Testis (tissue), 2 donors: ENCODE measurements at regions not wholly inside any gene's neighbourhood (a gene's known extent, or its start where the extent isn't known, plus 50 kb on each side); places are given as distances from the start of the nearest gene placed in this dataset.

ENCODE experiments used
- CTCF ChIP-seq, 3 experiments: fragments of 450-650 bp in 2 of 3; fragments of 200-600 bp in 1 of 3; sonication (generic) in 1 of 3; IDR thresholded peaks; one replicate each; pipeline ENCODE4 v1.5.1; 2016 to 2019; ENCODE audit warnings: antibody characterized with exemption in 3 of 3, mild to moderate bottlenecking in 2 of 3, moderate library complexity in 1 of 3
- POLR2A ChIP-seq: fragments of 450-650 bp; IDR thresholded peaks from one replicate; pipeline ENCODE4 v1.6.1; 2017; ENCODE audit warnings: antibody characterized with exemption, mild to moderate bottlenecking, moderate library complexity

GRCh38 chr21:35849144-35849543, 211.2 kb downstream of the SETD4 start:
- TF ChIP-seq POLR2A: no peak
- no peak for TF ChIP-seq CTCF (IDR thresholded peaks at IDR 0.05)
